ENCODE measurements at regions not wholly inside any gene's neighbourhood (a gene's known extent, or its start where the extent isn't known, plus 50 kb on each side); places are given as distances from the start of the nearest gene placed in this dataset.

DNA sequence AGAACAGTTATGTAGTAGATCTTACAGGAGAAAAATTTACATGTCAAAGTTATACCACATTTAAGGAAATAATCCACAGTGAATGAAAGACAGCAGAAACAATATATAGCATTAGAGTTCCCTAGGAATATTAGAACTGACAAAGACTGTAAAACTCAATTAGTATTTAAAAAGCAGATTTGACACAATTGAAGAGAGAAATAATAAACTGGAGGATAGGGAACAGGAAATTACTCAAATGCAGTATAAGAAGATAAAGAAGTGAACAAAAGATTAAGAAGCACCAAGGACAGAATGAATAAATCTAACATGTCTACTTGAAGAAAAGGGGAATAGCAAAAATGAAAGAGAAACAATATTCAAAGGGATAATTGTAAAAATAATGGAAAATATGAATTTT, 132.6 kb upstream of the CHRNA7 start:
- H3K4me1 Mint-ChIP-seq (ENCODE audit: low read depth, unreplicated experiment), result no peaks in the 10 kb centered on the region
- H3K9me3 Mint-ChIP-seq (ENCODE audit: unreplicated experiment), result peaks cover 2% of the 10 kb centered on the region
- H3K27me3 Mint-ChIP-seq (ENCODE audit: unreplicated experiment), result no peaks in the 10 kb centered on the region
- H3K4me3 Mint-ChIP-seq (ENCODE audit: unreplicated experiment), result no peak overlapping the region
- DNase-seq, result no peak
- H3K27ac Mint-ChIP-seq (ENCODE audit: unreplicated experiment), result no peak overlapping the region
- H3K36me3 Mint-ChIP-seq (ENCODE audit: unreplicated experiment), result peaks cover 18% of the 10 kb centered on the region
- TF ChIP-seq, protein P1, sequence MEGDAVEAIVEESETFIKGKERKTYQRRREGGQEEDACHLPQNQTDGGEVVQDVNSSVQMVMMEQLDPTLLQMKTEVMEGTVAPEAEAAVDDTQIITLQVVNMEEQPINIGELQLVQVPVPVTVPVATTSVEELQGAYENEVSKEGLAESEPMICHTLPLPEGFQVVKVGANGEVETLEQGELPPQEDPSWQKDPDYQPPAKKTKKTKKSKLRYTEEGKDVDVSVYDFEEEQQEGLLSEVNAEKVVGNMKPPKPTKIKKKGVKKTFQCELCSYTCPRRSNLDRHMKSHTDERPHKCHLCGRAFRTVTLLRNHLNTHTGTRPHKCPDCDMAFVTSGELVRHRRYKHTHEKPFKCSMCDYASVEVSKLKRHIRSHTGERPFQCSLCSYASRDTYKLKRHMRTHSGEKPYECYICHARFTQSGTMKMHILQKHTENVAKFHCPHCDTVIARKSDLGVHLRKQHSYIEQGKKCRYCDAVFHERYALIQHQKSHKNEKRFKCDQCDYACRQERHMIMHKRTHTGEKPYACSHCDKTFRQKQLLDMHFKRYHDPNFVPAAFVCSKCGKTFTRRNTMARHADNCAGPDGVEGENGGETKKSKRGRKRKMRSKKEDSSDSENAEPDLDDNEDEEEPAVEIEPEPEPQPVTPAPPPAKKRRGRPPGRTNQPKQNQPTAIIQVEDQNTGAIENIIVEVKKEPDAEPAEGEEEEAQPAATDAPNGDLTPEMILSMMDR (IDR thresholded peaks at IDR 0.05; ENCODE audit: partially characterized antibody, unreplicated experiment), result no peak

DNA sequence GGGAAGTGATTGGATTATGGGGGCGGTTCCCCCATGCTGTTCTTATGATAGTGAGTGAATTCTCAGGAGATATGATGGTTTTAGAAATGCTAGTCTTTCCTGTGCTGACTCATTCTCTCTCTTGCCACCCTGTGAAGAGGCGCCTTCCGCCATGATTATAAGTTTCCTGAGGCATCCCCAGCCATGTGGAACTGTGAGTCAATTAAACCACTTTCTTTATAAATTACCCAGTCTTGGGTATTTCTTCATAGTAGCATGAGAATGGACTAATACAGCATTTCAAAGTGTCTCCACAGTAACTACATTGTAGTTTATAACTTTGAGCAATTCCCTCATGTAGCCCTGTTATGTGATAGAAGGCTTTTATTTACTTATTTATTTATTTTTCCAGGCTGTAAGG, 128.8 kb upstream of the CHRNA7 start:
- no peak overlapping the region for H3K4me3 Mint-ChIP-seq (ENCODE audit: unreplicated experiment)
- no peak for DNase-seq
- H3K4me1 Mint-ChIP-seq (ENCODE audit: low read depth, unreplicated experiment), result no peaks in the 10 kb centered on the region
- H3K27ac Mint-ChIP-seq (ENCODE audit: unreplicated experiment), result no peak overlapping the region
- TF ChIP-seq, protein P1 (IDR thresholded peaks at IDR 0.05; ENCODE audit: partially characterized antibody, unreplicated experiment), result no peak
- H3K36me3 Mint-ChIP-seq (ENCODE audit: unreplicated experiment), result peaks cover 16% of the 10 kb centered on the region
- H3K9me3 Mint-ChIP-seq (ENCODE audit: unreplicated experiment), result peaks cover 5% of the 10 kb centered on the region
- no peaks in the 10 kb centered on the region for H3K27me3 Mint-ChIP-seq (ENCODE audit: unreplicated experiment)

DNA sequence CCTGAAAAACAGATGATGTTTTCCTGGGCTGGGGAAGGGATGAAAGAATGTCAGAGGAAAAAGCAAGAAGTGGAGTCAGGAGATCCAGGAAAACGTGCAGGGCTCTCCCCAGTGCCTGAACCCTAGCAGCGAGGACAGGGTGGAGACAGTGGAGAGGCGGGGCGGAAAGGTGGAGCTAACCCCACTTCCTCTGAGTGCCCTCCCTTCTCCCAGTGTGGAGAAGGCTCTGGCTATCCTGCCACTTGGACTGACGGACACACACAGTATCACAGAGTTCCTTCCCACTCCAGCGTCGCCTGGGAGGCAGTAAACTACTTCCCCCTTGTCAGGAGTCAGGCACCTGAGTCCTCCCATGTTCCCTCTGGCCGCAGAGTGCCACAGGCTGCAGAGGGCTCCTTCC, 125.3 kb upstream of the CHRNA7 start:
- H3K4me1 Mint-ChIP-seq (ENCODE audit: low read depth, unreplicated experiment), result no peaks in the 10 kb centered on the region
- H3K4me3 Mint-ChIP-seq (ENCODE audit: unreplicated experiment), result no peak overlapping the region
- TF ChIP-seq, protein P1 (IDR thresholded peaks at IDR 0.05; ENCODE audit: partially characterized antibody, unreplicated experiment), result no peak
- H3K9me3 Mint-ChIP-seq (ENCODE audit: unreplicated experiment), result peaks cover 5% of the 10 kb centered on the region
- H3K36me3 Mint-ChIP-seq (ENCODE audit: unreplicated experiment), result peaks cover 7% of the 10 kb centered on the region
- H3K27ac Mint-ChIP-seq (ENCODE audit: unreplicated experiment), result no peak overlapping the region
- peaks cover 2% of the 10 kb centered on the region for H3K27me3 Mint-ChIP-seq (ENCODE audit: unreplicated experiment)
- DNase-seq, result no peak

DNA sequence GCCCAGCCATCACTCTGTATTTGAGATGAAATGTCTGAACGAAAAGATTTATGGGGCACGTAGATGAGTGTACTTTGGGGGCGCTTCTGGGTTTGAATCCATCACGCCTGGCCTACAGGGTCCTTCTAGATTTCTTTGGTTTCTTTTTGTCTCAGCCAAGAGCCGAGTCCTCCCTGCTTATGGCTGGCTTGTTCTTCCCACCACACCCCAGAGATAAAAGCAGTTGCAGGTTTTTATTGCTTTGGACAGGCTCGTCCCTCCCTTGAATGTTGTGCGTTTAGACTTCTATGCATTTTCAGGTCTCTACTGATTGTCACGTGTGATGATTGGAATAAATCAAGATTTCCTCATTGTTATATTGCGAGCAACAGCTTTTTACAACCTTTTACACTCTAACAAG, 104.8 kb upstream of the CHRNA7 start:
- TF ChIP-seq, protein P1 (IDR thresholded peaks at IDR 0.05; ENCODE audit: partially characterized antibody, unreplicated experiment), result no peak
- Mint-ChIP-seq H3K4me1 (ENCODE audit: low read depth, unreplicated experiment) (no peaks in the 10 kb centered on the region), H3K4me3 (ENCODE audit: unreplicated experiment) (no peak overlapping the region), H3K36me3 (ENCODE audit: unreplicated experiment) (peaks cover 21% of the 10 kb centered on the region), H3K9me3 (ENCODE audit: unreplicated experiment) (peaks cover 4% of the 10 kb centered on the region), H3K27ac (ENCODE audit: unreplicated experiment) (no peak overlapping the region), H3K27me3 (ENCODE audit: unreplicated experiment) (no peaks in the 10 kb centered on the region)
- no peak for DNase-seq

DNA sequence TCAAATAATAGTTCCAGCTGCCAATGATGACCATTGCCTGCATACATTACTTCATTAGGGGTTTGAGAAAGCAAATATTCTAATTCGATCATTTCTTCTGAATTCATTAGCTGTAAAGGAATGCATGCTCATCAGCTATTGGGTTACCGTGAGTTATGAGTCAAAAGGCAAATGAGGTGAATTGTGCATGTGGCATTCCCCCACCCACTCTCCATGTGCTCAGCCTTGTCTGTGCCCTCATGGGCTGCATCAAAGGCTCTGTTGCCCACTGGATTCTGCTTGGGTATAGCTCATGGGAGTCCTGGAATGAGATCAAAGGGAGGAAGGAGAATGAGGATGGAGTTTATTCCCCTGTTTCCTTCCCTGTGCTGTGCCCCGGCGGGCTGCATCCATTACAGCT, 99.3 kb upstream of the CHRNA7 start:
- H3K27ac Mint-ChIP-seq (ENCODE audit: unreplicated experiment), result no peak overlapping the region
- peaks cover 5% of the 10 kb centered on the region for H3K36me3 Mint-ChIP-seq (ENCODE audit: unreplicated experiment)
- H3K27me3 Mint-ChIP-seq (ENCODE audit: unreplicated experiment), result no peaks in the 10 kb centered on the region
- no peaks in the 10 kb centered on the region for H3K4me1 Mint-ChIP-seq (ENCODE audit: low read depth, unreplicated experiment)
- TF ChIP-seq, protein P1 (IDR thresholded peaks at IDR 0.05; ENCODE audit: partially characterized antibody, unreplicated experiment), result no peak
- DNase-seq, result no peak
- no peak overlapping the region for H3K4me3 Mint-ChIP-seq (ENCODE audit: unreplicated experiment)
- H3K9me3 Mint-ChIP-seq (ENCODE audit: unreplicated experiment), result peaks cover 6% of the 10 kb centered on the region
